ENCODE measurements at regions not wholly inside any gene's neighbourhood (a gene's known extent, or its start where the extent isn't known, plus 50 kb on each side); places are given as distances from the start of the nearest gene placed in this dataset.

GRCh38 chr22:46039535-46039934 is 62.6 kb upstream of the WNT7B start:
- no peak overlapping the region for H3K4me3 ChIP-seq
- H3F3A ChIP-seq (replicated peaks; ENCODE audit: low read depth), result 0 out of 2 replicates have a peak, but pooled peaks cover 4% of the 10 kb centered on the region
- Mint-ChIP-seq H3K9me3 (no peaks in the 10 kb centered on the region), H3K27me3 (ENCODE audit: insufficient read depth, low read depth, poor library complexity) (peaks cover 7% of the 10 kb centered on the region), H3K4me3 (no peak overlapping the region), H3K4me1 (peaks cover 19% of the 10 kb centered on the region), H3K36me3 (ENCODE audit: low read depth) (no peaks in the 10 kb centered on the region), H3K27ac (no peak overlapping the region)
- DNase-seq (ENCODE audit: low spot score), result no peak
- H3K4me2 ChIP-seq, result no peak overlapping the region
- peaks cover 11% of the 10 kb centered on the region; the same call in 1 of the 2 replicates for H3K27me3 ChIP-seq (ENCODE audit: insufficient read depth)
- no peaks in the 10 kb centered on the region for H3K9me2 ChIP-seq (ENCODE audit: insufficient read depth)
- no peak overlapping the region for H3K27ac ChIP-seq (ENCODE audit: low read depth)
- TF ChIP-seq, protein P1, sequence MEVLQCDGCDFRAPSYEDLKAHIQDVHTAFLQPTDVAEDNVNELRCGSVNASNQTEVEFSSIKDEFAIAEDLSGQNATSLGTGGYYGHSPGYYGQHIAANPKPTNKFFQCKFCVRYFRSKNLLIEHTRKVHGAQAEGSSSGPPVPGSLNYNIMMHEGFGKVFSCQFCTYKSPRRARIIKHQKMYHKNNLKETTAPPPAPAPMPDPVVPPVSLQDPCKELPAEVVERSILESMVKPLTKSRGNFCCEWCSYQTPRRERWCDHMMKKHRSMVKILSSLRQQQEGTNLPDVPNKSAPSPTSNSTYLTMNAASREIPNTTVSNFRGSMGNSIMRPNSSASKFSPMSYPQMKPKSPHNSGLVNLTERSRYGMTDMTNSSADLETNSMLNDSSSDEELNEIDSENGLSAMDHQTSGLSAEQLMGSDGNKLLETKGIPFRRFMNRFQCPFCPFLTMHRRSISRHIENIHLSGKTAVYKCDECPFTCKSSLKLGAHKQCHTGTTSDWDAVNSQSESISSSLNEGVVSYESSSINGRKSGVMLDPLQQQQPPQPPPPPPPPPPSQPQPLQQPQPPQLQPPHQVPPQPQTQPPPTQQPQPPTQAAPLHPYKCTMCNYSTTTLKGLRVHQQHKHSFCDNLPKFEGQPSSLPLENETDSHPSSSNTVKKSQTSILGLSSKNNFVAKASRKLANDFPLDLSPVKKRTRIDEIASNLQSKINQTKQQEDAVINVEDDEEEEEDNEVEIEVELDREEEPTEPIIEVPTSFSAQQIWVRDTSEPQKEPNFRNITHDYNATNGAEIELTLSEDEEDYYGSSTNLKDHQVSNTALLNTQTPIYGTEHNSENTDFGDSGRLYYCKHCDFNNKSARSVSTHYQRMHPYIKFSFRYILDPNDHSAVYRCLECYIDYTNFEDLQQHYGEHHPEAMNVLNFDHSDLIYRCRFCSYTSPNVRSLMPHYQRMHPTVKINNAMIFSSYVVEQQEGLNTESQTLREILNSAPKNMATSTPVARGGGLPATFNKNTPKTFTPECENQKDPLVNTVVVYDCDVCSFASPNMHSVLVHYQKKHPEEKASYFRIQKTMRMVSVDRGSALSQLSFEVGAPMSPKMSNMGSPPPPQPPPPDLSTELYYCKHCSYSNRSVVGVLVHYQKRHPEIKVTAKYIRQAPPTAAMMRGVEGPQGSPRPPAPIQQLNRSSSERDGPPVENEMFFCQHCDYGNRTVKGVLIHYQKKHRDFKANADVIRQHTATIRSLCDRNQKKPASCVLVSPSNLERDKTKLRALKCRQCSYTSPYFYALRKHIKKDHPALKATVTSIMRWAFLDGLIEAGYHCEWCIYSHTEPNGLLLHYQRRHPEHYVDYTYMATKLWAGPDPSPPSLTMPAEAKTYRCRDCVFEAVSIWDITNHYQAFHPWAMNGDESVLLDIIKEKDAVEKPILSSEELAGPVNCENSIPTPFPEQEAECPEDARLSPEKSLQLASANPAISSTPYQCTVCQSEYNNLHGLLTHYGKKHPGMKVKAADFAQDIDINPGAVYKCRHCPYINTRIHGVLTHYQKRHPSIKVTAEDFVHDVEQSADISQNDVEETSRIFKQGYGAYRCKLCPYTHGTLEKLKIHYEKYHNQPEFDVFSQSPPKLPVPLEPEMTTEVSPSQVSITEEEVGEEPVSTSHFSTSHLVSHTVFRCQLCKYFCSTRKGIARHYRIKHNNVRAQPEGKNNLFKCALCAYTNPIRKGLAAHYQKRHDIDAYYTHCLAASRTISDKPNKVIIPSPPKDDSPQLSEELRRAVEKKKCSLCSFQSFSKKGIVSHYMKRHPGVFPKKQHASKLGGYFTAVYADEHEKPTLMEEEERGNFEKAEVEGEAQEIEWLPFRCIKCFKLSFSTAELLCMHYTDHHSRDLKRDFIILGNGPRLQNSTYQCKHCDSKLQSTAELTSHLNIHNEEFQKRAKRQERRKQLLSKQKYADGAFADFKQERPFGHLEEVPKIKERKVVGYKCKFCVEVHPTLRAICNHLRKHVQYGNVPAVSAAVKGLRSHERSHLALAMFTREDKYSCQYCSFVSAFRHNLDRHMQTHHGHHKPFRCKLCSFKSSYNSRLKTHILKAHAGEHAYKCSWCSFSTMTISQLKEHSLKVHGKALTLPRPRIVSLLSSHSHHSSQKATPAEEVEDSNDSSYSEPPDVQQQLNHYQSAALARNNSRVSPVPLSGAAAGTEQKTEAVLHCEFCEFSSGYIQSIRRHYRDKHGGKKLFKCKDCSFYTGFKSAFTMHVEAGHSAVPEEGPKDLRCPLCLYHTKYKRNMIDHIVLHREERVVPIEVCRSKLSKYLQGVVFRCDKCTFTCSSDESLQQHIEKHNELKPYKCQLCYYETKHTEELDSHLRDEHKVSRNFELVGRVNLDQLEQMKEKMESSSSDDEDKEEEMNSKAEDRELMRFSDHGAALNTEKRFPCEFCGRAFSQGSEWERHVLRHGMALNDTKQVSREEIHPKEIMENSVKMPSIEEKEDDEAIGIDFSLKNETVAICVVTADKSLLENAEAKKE (CRISPR knock-in tag; IDR thresholded peaks at IDR 0.05), result no peak
- TF ChIP-seq STAT1 (IDR thresholded peaks at IDR 0.05; ENCODE audit: unreplicated experiment) (no peak), CREB1 (CRISPR knock-in tag; IDR thresholded peaks at IDR 0.05; ENCODE audit: low read depth) (no peak), POLR2AphosphoS5 (IDR thresholded peaks at IDR 0.05; ENCODE audit: low read depth) (no peak), ETS1 (IDR thresholded peaks at IDR 0.05) (no peak), ZNF114 (CRISPR knock-in tag; IDR thresholded peaks at IDR 0.05) (no peak), EZH2phosphoT487 (IDR thresholded peaks at IDR 0.05; ENCODE audit: unreplicated experiment) (no peak), REST (IDR thresholded peaks at IDR 0.05; ENCODE audit: unreplicated experiment) (no peak), EZH2 (IDR thresholded peaks at IDR 0.05; ENCODE audit: low read depth, unreplicated experiment) (no peak), ZNF331 (CRISPR knock-in tag; IDR thresholded peaks at IDR 0.05; ENCODE audit: low read depth) (no peak), CTCF (conservative IDR thresholded peaks at IDR 0.05; ENCODE audit: low read depth in 2 of 2) (no peak), NANOG (IDR thresholded peaks at IDR 0.05; ENCODE audit: borderline replicate concordance) (no peak)
- no peak overlapping the region for H2AFZ ChIP-seq
- H4K20me1 ChIP-seq (replicated peaks; ENCODE audit: insufficient read depth), result no peaks in the 10 kb centered on the region
- peaks cover 14% of the 10 kb centered on the region for H3K4me1 ChIP-seq (ENCODE audit: insufficient read depth)
- H3K36me3 ChIP-seq (ENCODE audit: insufficient read depth), result no peaks in the 10 kb centered on the region
- ATAC-seq, result no peak
- no peaks in the 10 kb centered on the region for H3K79me2 ChIP-seq (replicated peaks; ENCODE audit: insufficient read depth)

Data from GM23338 (cell line).